HEK293T (cell line): ENCODE measurements at regions not wholly inside any gene's neighbourhood (a gene's known extent, or its start where the extent isn't known, plus 50 kb on each side); places are given as distances from the start of the nearest gene placed in this dataset.

ENCODE experiments used
- BHLHE40 ChIP-seq: fragments of 450-650 bp; IDR thresholded peaks from 2 replicates; pipeline ENCODE4 v1.6.1; 2016; ENCODE audit warnings: mild to moderate bottlenecking, moderate library complexity, borderline replicate concordance
- ELF4 ChIP-seq: fragments of 450-650 bp; IDR thresholded peaks from 2 replicates; pipeline ENCODE4 v1.6.1; 2017; ENCODE audit warnings: antibody characterized with exemption
- FOXA1 ChIP-seq: fragments of 450-650 bp; IDR thresholded peaks from 2 replicates; pipeline ENCODE4 v1.6.1; 2016; ENCODE audit warnings: mild to moderate bottlenecking
- FOXM1 ChIP-seq: fragments of 450-650 bp; IDR thresholded peaks from 2 replicates; pipeline ENCODE4 v1.6.1; 2017; ENCODE audit warnings: mild to moderate bottlenecking, borderline replicate concordance
- TARDBP ChIP-seq: fragments of 450-650 bp; IDR thresholded peaks from 2 replicates; pipeline ENCODE4 v1.6.1; 2016
- ZNF384 ChIP-seq: fragments of 450-650 bp; IDR thresholded peaks from 2 replicates; pipeline ENCODE4 v1.6.1; 2016

DNA sequence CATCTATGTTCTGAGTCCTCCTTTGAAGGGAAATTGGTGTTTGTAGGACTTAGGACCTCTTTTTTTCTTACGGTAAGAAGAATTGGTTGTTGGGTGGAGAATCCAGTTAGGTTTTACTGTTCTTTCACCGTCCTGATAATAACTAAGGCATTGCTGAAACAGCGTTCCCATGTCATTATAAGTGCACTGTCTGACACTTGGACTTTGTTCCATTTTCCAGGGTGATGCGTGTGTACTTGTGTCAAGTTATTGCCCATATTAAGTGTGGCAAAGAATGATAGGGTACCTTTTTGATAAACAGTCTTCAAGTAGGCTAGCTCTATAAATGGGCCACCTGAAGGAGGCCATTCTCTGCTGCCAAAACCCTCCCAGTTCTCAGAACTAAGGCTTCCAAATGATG is 119.7 kb downstream of the AASDH start:
- no peak for TF ChIP-seq ZNF384
- no peak for TF ChIP-seq FOXM1
- TF ChIP-seq BHLHE40 = no peak
- no peak for TF ChIP-seq FOXA1
- TF ChIP-seq TARDBP = no peak
- TF ChIP-seq ELF4 = no peak
